Effector memory CD4-positive, alpha-beta T cell (primary cell): ENCODE measurements at regions not wholly inside any gene's neighbourhood (a gene's known extent, or its start where the extent isn't known, plus 50 kb on each side); places are given as distances from the start of the nearest gene placed in this dataset.

ENCODE experiments used
- DNase-seq, 3 donors: peaks; one replicate each; pipeline ENCODE4 v3.0.0-alpha.2; 2020
- H3K27ac ChIP-seq: 2 replicates; pipeline ENCODE4 v1.7.0; 2013; ENCODE audit warnings: mild to moderate bottlenecking, low read length, moderate library complexity; ENCODE audit not compliant: insufficient read depth, poor library complexity, severe bottlenecking
- H3K27me3 ChIP-seq: replicated peaks from 2 replicates; pipeline ENCODE4 v1.7.0; 2013; ENCODE audit warnings: mild to moderate bottlenecking, low read length; ENCODE audit not compliant: insufficient read depth, control insufficient read depth, poor library complexity, severe bottlenecking
- H3K36me3 ChIP-seq: 2 replicates; pipeline ENCODE4 v1.7.0; 2013; ENCODE audit warnings: mild to moderate bottlenecking, low read length, moderate library complexity; ENCODE audit not compliant: control insufficient read depth, insufficient read depth
- H3K4me1 ChIP-seq: 2 replicates; pipeline ENCODE4 v1.7.0; 2013; ENCODE audit warnings: low read length, mild to moderate bottlenecking; ENCODE audit not compliant: control insufficient read depth, insufficient read depth, poor library complexity, severe bottlenecking
- H3K4me3 ChIP-seq: 2 replicates; pipeline ENCODE4 v1.7.0; 2013; ENCODE audit warnings: low read length, low read depth, mild to moderate bottlenecking; ENCODE audit not compliant: insufficient read depth, poor library complexity, severe bottlenecking
- H3K9me3 ChIP-seq: 2 replicates; pipeline ENCODE4 v1.7.0; 2013; ENCODE audit warnings: mild to moderate bottlenecking, low read length, moderate library complexity; ENCODE audit not compliant: control insufficient read depth

GRCh38 chr2:37469126-37469525 lies 124.7 kb downstream of the QPCT start:
- no peak for DNase-seq
- no peaks in the 10 kb centered on the region for H3K9me3 ChIP-seq
- no peak overlapping the region for H3K27ac ChIP-seq
- no peaks in the 10 kb centered on the region for H3K27me3 ChIP-seq
- no peaks in the 10 kb centered on the region for H3K4me1 ChIP-seq
- H3K4me3 ChIP-seq: no peak overlapping the region
- H3K36me3 ChIP-seq: no peaks in the 10 kb centered on the region

- no peaks in the 10 kb centered on the region for H3K9me3 ChIP-seq
- H3K36me3 ChIP-seq: no peaks in the 10 kb centered on the region
- H3K4me3 ChIP-seq: no peak overlapping the region
- no peaks in the 10 kb centered on the region for H3K4me1 ChIP-seq
- no peak overlapping the region for H3K27ac ChIP-seq
- DNase-seq: no peak
- H3K27me3 ChIP-seq: no peaks in the 10 kb centered on the region
Measured at GRCh38 chr2:37471104-37471503, 126.7 kb downstream of the QPCT start.

GRCh38 chr2:37471994-37472393 lies 127.6 kb downstream of the QPCT start:
- Histone ChIP-seq H3K36me3 (no peaks in the 10 kb centered on the region), H3K27me3 (no peaks in the 10 kb centered on the region), H3K4me3 (no peak overlapping the region), H3K4me1 (no peaks in the 10 kb centered on the region), H3K27ac (no peak overlapping the region), H3K9me3 (no peaks in the 10 kb centered on the region)
- no peak for DNase-seq

- Histone ChIP-seq H3K27ac (no peak overlapping the region), H3K4me3 (no peak overlapping the region), H3K4me1 (no peaks in the 10 kb centered on the region), H3K9me3 (no peaks in the 10 kb centered on the region), H3K27me3 (no peaks in the 10 kb centered on the region), H3K36me3 (no peaks in the 10 kb centered on the region)
- no peak for DNase-seq
Measured at GRCh38 chr2:37472959-37473358, 128.5 kb downstream of the QPCT start.

- no peak overlapping the region for H3K27ac ChIP-seq
Measured at GRCh38 chr2:37476411-37476810, 132.0 kb downstream of the QPCT start.

GRCh38 chr2:37477921-37478320 lies 133.5 kb downstream of the QPCT start:
- H3K4me1 ChIP-seq: no peaks in the 10 kb centered on the region
- DNase-seq: no peak
- no peaks in the 10 kb centered on the region for H3K36me3 ChIP-seq
- H3K4me3 ChIP-seq: no peak overlapping the region
- H3K27me3 ChIP-seq: no peaks in the 10 kb centered on the region
- H3K9me3 ChIP-seq: no peaks in the 10 kb centered on the region
- no peak overlapping the region for H3K27ac ChIP-seq

More at GRCh38 chr2:37476411-37476810, 132.0 kb downstream of the QPCT start:
- no peaks in the 10 kb centered on the region for H3K9me3 ChIP-seq
- H3K36me3 ChIP-seq: no peaks in the 10 kb centered on the region
- H3K4me1 ChIP-seq: no peaks in the 10 kb centered on the region
- DNase-seq: no peak
- H3K4me3 ChIP-seq: no peak overlapping the region
- no peaks in the 10 kb centered on the region for H3K27me3 ChIP-seq

- no peak overlapping the region for H3K4me3 ChIP-seq
- no peaks in the 10 kb centered on the region for H3K4me1 ChIP-seq
Measured at GRCh38 chr2:37481244-37481643, 136.8 kb downstream of the QPCT start.

GRCh38 chr2:37489041-37489456 lies 144.6 kb downstream of the QPCT start:
- H3K4me3 ChIP-seq: no peak overlapping the region
- no peaks in the 10 kb centered on the region for H3K9me3 ChIP-seq
- no peaks in the 10 kb centered on the region for H3K36me3 ChIP-seq
- no peak overlapping the region for H3K27ac ChIP-seq
- DNase-seq: no peak
- H3K27me3 ChIP-seq: no peaks in the 10 kb centered on the region
- no peaks in the 10 kb centered on the region for H3K4me1 ChIP-seq

More at GRCh38 chr2:37481244-37481643, 136.8 kb downstream of the QPCT start:
- DNase-seq: no peak
- Histone ChIP-seq H3K27ac (no peak overlapping the region), H3K36me3 (no peaks in the 10 kb centered on the region), H3K9me3 (no peaks in the 10 kb centered on the region), H3K27me3 (no peaks in the 10 kb centered on the region)

GRCh38 chr2:37489536-37489935 lies 145.1 kb downstream of the QPCT start:
- Histone ChIP-seq H3K9me3 (no peaks in the 10 kb centered on the region), H3K27me3 (no peaks in the 10 kb centered on the region)
- no peak for DNase-seq

GRCh38 chr2:37493425-37493824 lies 149.0 kb downstream of the QPCT start:
- no peak for DNase-seq
- no peaks in the 10 kb centered on the region for H3K36me3 ChIP-seq
- no peak overlapping the region for H3K27ac ChIP-seq
- no peaks in the 10 kb centered on the region for H3K4me1 ChIP-seq
- no peaks in the 10 kb centered on the region for H3K27me3 ChIP-seq
- H3K9me3 ChIP-seq: no peaks in the 10 kb centered on the region
- H3K4me3 ChIP-seq: no peak overlapping the region

More at GRCh38 chr2:37489536-37489935, 145.1 kb downstream of the QPCT start:
- no peaks in the 10 kb centered on the region for H3K4me1 ChIP-seq
- H3K4me3 ChIP-seq: no peak overlapping the region
- H3K36me3 ChIP-seq: no peaks in the 10 kb centered on the region
- no peak overlapping the region for H3K27ac ChIP-seq

GRCh38 chr2:37499113-37499512 lies 154.7 kb downstream of the QPCT start:
- Histone ChIP-seq H3K4me1 (no peaks in the 10 kb centered on the region), H3K27ac (no peak overlapping the region), H3K36me3 (no peaks in the 10 kb centered on the region), H3K4me3 (no peak overlapping the region), H3K27me3 (no peaks in the 10 kb centered on the region), H3K9me3 (no peaks in the 10 kb centered on the region)
- no peak for DNase-seq
